Pancreas (tissue), 10 donors: ENCODE measurements at regions not wholly inside any gene's neighbourhood (a gene's known extent, or its start where the extent isn't known, plus 50 kb on each side); places are given as distances from the start of the nearest gene placed in this dataset.

Experiments
- ATAC-seq, 4 donors: fragments of 200-7000 bp; cut with Tn5 transposase; one replicate each; pipeline versions ENCODE4 v1.8.0 to v1.9.1; 2020; ENCODE audit warnings: mild to moderate bottlenecking in 4 of 4, moderate library complexity in 4 of 4
- DNase-seq, 6 donors: peaks; one replicate each; pipeline ENCODE4 v3.0.0-alpha.2; 2020
- FAIRE-seq: peaks from 2 replicates; lab custom pipeline; 2012; peaks lifted over from hg19 to GRCh38; lab: Jason Lieb, UNC
- H3K27ac ChIP-seq, 4 donors: fragments of 200-600 bp; sonication (generic); 1 replicate in 3 of 4; 2 replicates in 1 of 4; pipeline versions ENCODE4 v1.5.0 to v1.8.0; 2020
- H3K27me3 ChIP-seq, 4 donors: fragments of 200-600 bp; one replicate each; pipeline ENCODE4 v1.8.0; 2021
- H3K36me3 ChIP-seq, 3 donors: fragments of 200-600 bp; sonication (generic) in 1 of 3; one replicate each; pipeline versions ENCODE4 v1.5.0 to v1.8.0; 2020 to 2021
- H3K4me1 ChIP-seq, 3 donors: fragments of 200-600 bp; one replicate each; pipeline ENCODE4 v1.8.0; 2021
- H3K4me3 ChIP-seq, 4 donors: fragments of 200-600 bp; sonication (generic) in 2 of 4; one replicate each; pipeline versions ENCODE4 v1.5.0 to v1.8.0; 2020 to 2021
- H3K9me3 ChIP-seq, 4 donors: fragments of 200-600 bp; one replicate each; pipeline ENCODE4 v1.8.0; 2021
- WGBS, 2 donors: extraction: QIAGEN DNeasy Blood & Tissue Kit; methylation state at CpG; one replicate each; pipeline ENCODE4 v1.1.7; 2013; 5-methylcytosine and 5-hydroxymethylcytosine counted together
- intact Hi-C, 3 donors: fragments of 100-400 bp; cut with DNase I; formaldehyde crosslinking; loops; one replicate each; pipeline versions ENCODE4 v1.11.1 to v1.14.2; 2022
- TF ChIP-seq, protein P1 (sequence below), 4 donors: fragments of 200-600 bp; sonication (generic) in 3 of 4; IDR thresholded peaks; one replicate each; pipeline versions ENCODE4 v1.5.0 to v1.8.0; 2021; ENCODE audit warnings: antibody characterized with exemption in 4 of 4
- donor health status: healthy with polysubstance abuse.
- donor health status: DM: no; HTN: no; CAD: no; lungs with moderate emphysema.
- donor health status: DM: no; HTN: no; CAD: no.
- donor health status: control.
- donor health status: control.
- donor health status: Bipolar disorder and iron deficiency.
- donor health status: DM: yes; HTN: yes; CAD: no.
- donor health status: DM: no; HTN: no; CAD: no.
- donor health status: DM: no; HTN: no; CAD: no.
- donor health status: DM: yes; HTN: yes; CAD: no.

DNA sequence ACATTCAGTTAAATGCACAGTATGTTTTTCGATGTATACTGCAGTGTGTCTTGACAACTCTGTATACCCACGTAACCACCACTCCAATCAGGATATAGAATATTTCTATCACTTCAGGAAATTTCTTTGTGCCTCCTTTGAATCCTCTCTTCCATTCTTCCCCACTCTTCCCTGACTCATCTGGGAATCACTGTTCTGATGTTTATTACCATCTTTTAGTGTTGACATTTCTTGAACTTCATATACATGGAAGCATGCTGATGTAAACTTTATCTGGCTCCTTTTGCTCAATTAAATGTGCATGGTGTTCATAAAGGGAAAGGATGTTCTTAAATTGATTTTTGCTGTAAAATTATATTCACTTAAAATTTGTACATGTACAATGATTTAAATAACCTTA lies 319.9 kb downstream of the PCDH7 start:
- H3K4me1 ChIP-seq = no peaks in the 10 kb centered on the region
- TF ChIP-seq, protein P1, sequence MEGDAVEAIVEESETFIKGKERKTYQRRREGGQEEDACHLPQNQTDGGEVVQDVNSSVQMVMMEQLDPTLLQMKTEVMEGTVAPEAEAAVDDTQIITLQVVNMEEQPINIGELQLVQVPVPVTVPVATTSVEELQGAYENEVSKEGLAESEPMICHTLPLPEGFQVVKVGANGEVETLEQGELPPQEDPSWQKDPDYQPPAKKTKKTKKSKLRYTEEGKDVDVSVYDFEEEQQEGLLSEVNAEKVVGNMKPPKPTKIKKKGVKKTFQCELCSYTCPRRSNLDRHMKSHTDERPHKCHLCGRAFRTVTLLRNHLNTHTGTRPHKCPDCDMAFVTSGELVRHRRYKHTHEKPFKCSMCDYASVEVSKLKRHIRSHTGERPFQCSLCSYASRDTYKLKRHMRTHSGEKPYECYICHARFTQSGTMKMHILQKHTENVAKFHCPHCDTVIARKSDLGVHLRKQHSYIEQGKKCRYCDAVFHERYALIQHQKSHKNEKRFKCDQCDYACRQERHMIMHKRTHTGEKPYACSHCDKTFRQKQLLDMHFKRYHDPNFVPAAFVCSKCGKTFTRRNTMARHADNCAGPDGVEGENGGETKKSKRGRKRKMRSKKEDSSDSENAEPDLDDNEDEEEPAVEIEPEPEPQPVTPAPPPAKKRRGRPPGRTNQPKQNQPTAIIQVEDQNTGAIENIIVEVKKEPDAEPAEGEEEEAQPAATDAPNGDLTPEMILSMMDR (IDR thresholded peaks at IDR 0.05) = no peak
- intact Hi-C loops = no loop called here
- H3K36me3 ChIP-seq = no peaks in the 10 kb centered on the region
- ATAC-seq = no peak
- 47 to 98% methylated on average over 2 of the region's 2 CpGs for WGBS, 2 donors
- H3K27ac ChIP-seq = no peak overlapping the region
- H3K9me3 ChIP-seq = no peaks in the 10 kb centered on the region
- H3K27me3 ChIP-seq = no peaks in the 10 kb centered on the region
- no peak overlapping the region for H3K4me3 ChIP-seq
- no peak for DNase-seq
- FAIRE-seq = no peak

GRCh38 chr4:31041385-31041784 lies 321.2 kb downstream of the PCDH7 start:
- Histone ChIP-seq H3K36me3 (no peaks in the 10 kb centered on the region), H3K9me3 (no peaks in the 10 kb centered on the region), H3K27me3 (no peaks in the 10 kb centered on the region), H3K4me1 (no peaks in the 10 kb centered on the region), H3K4me3 (no peak overlapping the region), H3K27ac (no peak overlapping the region)
- DNase-seq = no peak
- FAIRE-seq = no peak
- intact Hi-C loops = no loop called here
- no peak for ATAC-seq
- TF ChIP-seq, protein P1 (IDR thresholded peaks at IDR 0.05) = no peak
- 30 to 43% methylated on average over 3 of the region's 3 CpGs for WGBS, 2 donors

DNA sequence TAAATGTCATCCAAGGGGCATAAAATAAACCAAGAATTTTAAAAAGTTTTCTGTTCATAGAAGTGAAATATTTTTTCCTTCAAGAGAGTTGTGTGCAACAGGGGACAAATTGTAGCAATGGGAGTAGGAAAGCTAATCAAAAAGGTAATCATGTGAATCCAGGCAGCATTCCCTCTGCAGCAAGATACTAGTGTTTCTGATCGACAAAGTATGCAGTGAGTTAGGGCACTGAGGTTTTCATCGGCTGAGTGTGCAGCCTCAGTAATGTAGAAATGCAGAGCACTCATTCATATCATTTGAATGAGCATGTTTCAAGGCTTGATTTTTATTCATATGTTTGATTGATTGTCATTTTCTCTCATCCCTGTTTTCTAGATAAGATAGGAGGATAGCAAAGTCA lies 321.7 kb downstream of the PCDH7 start:
- no peak overlapping the region for H3K4me3 ChIP-seq
- no peaks in the 10 kb centered on the region for H3K36me3 ChIP-seq
- no peak overlapping the region for H3K27ac ChIP-seq
- no peaks in the 10 kb centered on the region for H3K9me3 ChIP-seq
- H3K27me3 ChIP-seq = no peaks in the 10 kb centered on the region
- no peaks in the 10 kb centered on the region for H3K4me1 ChIP-seq
- FAIRE-seq (no peak), ATAC-seq (no peak), DNase-seq (no peak)
- 30 to 46% methylated on average over 2 of the region's 2 CpGs for WGBS, 2 donors
- TF ChIP-seq, protein P1 (IDR thresholded peaks at IDR 0.05) = no peak
- intact Hi-C loops = no loop called here

DNA sequence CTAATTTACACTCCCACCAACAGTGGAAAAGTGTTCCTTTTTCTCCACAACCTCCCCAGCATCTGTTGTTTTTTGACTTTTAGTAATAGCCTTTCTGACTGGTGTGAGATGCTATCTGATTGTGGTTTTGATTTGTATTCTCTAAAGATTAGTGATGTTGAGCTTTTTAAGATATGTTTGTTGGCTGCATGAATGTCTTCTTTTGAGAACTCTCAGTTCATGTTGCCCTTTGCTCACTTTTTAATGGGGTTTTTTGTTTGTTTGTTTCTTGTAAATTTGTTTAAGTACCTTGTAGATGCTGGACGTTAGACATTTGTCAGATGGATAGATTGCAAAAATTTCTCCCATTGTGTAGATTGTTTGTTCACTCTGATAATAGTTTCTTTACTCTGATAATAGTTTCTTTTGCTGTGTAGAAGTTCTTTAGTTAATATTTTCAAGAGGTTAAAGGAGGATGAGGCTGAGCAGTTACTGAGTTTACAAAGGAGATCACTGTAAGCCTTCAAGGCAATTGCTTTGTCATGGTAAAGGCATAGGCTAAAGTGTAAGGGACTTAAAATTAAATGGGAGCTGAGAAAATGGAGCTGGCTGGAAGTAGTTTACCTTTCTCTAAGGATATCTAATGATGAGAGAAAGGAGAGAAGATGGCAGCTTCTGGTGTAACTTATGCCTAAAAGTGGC lies 323.4 kb downstream of the PCDH7 start:
- 15 to 22% methylated on average over 1 of the region's 1 CpG for WGBS, 2 donors
- Histone ChIP-seq H3K4me3 (no peak overlapping the region), H3K4me1 (no peaks in the 10 kb centered on the region), H3K9me3 (no peaks in the 10 kb centered on the region), H3K27ac (no peak overlapping the region), H3K36me3 (no peaks in the 10 kb centered on the region), H3K27me3 (no peaks in the 10 kb centered on the region)
- no peak for DNase-seq
- no peak for ATAC-seq
- TF ChIP-seq, protein P1 (IDR thresholded peaks at IDR 0.05) = no peak
- intact Hi-C loops = no loop called here
- no peak for FAIRE-seq

- Histone ChIP-seq H3K27ac (no peak overlapping the region), H3K27me3 (no peaks in the 10 kb centered on the region), H3K4me3 (no peak overlapping the region), H3K36me3 (no peaks in the 10 kb centered on the region), H3K9me3 (no peaks in the 10 kb centered on the region), H3K4me1 (no peaks in the 10 kb centered on the region)
- FAIRE-seq = no peak
- 35 to 49% methylated on average over 4 of the region's 4 CpGs for WGBS, 2 donors
- intact Hi-C loops = no loop called here
- DNase-seq = no peak
- ATAC-seq = no peak
- TF ChIP-seq, protein P1 (IDR thresholded peaks at IDR 0.05) = no peak
Observed at GRCh38 chr4:31045151-31045550, 325.0 kb downstream of the PCDH7 start.
